ENCODE measurements at regions not wholly inside any gene's neighbourhood (a gene's known extent, or its start where the extent isn't known, plus 50 kb on each side); places are given as distances from the start of the nearest gene placed in this dataset.

DNA sequence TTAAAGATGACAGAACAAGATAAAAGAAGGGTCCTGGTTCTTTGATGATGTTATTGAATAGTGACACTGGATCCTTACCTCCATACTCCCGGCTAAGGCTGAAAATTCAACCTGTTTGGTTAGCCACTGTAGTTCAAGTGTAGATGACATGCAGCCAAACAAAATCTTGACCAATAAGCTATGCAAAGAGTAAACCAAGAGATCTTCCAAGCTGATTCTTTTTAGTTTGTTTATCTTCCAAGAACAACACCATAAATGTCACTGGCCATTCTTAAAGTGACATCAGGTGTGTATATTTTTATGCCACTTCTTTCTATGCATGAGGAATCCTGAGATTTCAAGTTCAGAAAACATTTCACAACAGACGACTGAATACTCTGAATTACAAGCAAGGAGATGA, 141.5 kb upstream of the FST start:
- TF ChIP-seq POLR2A (IDR thresholded peaks at IDR 0.05) = no peak
- TF ChIP-seq, protein P1, sequence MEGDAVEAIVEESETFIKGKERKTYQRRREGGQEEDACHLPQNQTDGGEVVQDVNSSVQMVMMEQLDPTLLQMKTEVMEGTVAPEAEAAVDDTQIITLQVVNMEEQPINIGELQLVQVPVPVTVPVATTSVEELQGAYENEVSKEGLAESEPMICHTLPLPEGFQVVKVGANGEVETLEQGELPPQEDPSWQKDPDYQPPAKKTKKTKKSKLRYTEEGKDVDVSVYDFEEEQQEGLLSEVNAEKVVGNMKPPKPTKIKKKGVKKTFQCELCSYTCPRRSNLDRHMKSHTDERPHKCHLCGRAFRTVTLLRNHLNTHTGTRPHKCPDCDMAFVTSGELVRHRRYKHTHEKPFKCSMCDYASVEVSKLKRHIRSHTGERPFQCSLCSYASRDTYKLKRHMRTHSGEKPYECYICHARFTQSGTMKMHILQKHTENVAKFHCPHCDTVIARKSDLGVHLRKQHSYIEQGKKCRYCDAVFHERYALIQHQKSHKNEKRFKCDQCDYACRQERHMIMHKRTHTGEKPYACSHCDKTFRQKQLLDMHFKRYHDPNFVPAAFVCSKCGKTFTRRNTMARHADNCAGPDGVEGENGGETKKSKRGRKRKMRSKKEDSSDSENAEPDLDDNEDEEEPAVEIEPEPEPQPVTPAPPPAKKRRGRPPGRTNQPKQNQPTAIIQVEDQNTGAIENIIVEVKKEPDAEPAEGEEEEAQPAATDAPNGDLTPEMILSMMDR (IDR thresholded peaks at IDR 0.05) = no peak
- Histone ChIP-seq H3K4me3 (no peak overlapping the region), H3K36me3 (no peaks in the 10 kb centered on the region), H3K9me3 (no peaks in the 10 kb centered on the region), H3K27me3 (no peaks in the 10 kb centered on the region), H3K27ac (no peak overlapping the region), H3K4me1 (no peaks in the 10 kb centered on the region)
- no peak for DNase-seq

DNA sequence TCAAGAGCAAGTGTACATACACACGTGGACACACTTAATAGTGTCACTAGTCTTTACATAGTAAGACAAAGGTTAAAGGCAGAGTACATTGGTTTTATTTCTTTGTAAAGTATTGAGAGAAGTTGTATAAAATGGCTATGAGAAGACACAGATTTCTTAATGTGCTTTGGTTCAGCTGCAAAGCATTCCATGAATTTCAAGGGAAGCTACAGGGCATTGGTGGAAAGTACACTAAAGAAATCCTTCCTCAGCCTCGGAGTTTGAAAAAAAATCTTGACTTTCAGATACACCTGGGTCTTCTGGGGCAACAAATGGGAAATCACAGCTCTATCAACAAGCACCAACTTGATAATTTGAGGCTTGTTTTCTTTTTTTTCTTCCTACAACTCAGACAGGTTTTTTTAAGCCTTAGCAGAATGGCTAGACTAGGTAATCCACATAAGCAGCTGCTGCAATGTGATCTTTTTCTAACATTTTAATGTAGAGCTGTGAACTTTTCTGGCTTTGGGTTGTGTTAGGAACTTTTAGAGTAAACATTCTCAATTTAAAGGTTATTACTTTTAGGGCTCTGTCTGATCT, 140.4 kb upstream of the FST start:
- Histone ChIP-seq H3K4me1 (no peaks in the 10 kb centered on the region), H3K4me3 (no peak overlapping the region), H3K27me3 (no peaks in the 10 kb centered on the region), H3K9me3 (no peaks in the 10 kb centered on the region), H3K27ac (no peak overlapping the region), H3K36me3 (no peaks in the 10 kb centered on the region)
- TF ChIP-seq, protein P1 (IDR thresholded peaks at IDR 0.05) = no peak
- no peak for TF ChIP-seq POLR2A (IDR thresholded peaks at IDR 0.05)
- no peak for DNase-seq

DNA sequence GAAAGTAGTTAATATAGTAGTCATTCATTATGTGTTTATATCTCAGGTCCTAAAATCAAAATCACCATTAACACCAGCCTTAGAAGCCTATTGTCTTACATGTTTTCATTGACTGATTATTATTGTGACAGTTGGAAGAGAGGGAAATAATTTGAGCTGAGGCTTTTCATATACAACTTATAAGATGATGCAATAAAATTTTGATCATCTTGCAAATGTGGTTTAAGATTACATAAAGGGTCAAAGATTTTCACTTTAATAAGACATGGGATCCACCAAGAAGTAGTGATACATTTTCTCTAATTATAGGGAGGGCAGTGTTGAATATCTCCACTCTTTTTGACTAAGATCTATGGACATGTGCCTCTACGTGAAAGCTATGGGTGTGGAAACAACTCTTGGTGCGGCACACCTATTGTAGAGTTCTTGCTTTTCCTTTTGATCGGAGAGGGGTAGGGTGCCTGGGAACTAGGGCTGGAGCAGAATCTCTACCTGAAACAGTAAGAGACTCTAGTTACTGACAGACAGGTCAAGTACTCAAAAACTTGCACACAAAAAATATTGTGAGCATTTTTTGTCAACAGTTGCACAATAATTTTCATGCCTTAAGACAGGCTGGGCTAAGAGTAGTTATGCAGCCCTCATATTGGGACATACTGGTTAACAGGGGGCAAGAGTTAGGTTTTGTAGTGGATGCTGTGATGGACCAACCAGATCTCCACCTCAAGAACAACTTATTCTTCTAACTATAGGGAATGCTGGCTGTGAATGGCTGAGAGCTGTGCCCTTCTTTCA, 139.3 kb upstream of the FST start:
- no peak for TF ChIP-seq POLR2A (IDR thresholded peaks at IDR 0.05)
- TF ChIP-seq, protein P1 (IDR thresholded peaks at IDR 0.05) = no peak
- no peaks in the 10 kb centered on the region for H3K9me3 ChIP-seq
- no peak for DNase-seq
- no peak overlapping the region for H3K4me3 ChIP-seq
- H3K36me3 ChIP-seq = no peaks in the 10 kb centered on the region
- no peak overlapping the region for H3K27ac ChIP-seq
- no peaks in the 10 kb centered on the region for H3K27me3 ChIP-seq
- H3K4me1 ChIP-seq = no peaks in the 10 kb centered on the region

DNA sequence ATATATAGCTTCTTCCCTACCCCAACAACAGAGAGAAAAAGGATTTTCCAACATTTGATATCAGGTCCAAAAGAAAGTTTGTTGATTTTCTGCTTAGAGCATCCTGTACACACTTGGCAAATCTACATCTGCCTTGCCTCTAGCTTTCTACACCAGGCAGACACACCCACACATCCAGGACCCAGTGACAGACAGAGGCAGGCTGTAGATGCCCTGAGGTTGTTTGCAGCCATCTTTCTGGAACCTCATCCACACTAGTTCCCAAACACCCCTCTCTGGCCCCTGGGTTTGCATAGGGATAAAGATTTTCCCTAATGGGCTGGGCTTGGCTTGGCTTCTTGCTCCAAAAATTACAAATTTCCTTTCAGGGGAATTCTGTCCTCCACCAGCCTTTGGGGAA, 138.2 kb upstream of the FST start:
- Histone ChIP-seq H3K4me1 (no peaks in the 10 kb centered on the region), H3K9me3 (no peaks in the 10 kb centered on the region), H3K27me3 (no peaks in the 10 kb centered on the region), H3K4me3 (no peak overlapping the region), H3K27ac (no peak overlapping the region), H3K36me3 (no peaks in the 10 kb centered on the region)
- TF ChIP-seq, protein P1 (IDR thresholded peaks at IDR 0.05) = no peak
- TF ChIP-seq POLR2A (IDR thresholded peaks at IDR 0.05) = no peak
- no peak for DNase-seq

DNA sequence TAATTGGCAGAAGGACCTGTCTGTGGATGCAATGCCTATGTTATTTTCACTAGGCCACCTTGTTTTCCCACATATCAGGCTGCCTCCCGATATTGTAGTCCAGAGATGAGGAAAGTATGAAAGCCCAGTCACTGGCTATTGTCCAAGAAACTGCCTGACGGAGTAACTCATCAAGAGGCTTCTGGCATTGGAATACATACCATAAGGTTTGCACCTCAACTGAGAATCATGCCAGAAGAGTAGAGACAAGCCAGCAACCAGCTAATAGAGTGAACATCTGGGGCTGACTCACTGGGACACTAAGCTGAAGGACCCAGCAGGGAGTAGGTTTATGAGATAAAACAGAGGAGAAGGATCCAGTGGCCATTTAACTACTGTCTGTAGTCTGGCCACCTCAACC, 137.2 kb upstream of the FST start:
- Histone ChIP-seq H3K4me3 (no peak overlapping the region), H3K9me3 (no peaks in the 10 kb centered on the region), H3K36me3 (no peaks in the 10 kb centered on the region), H3K27me3 (no peaks in the 10 kb centered on the region), H3K4me1 (no peaks in the 10 kb centered on the region), H3K27ac (no peak overlapping the region)
- TF ChIP-seq POLR2A (IDR thresholded peaks at IDR 0.05) = no peak
- TF ChIP-seq, protein P1 (IDR thresholded peaks at IDR 0.05) = no peak
- no peak for DNase-seq

Data from Peyer's patch (tissue), 4 donors.